ENCODE measurements at regions not wholly inside any gene's neighbourhood (a gene's known extent, or its start where the extent isn't known, plus 50 kb on each side); places are given as distances from the start of the nearest gene placed in this dataset.

GRCh38 chr21:41675574-41675973, 91.3 kb downstream of the RIPK4 start:
- H3K36me3 Mint-ChIP-seq: no peaks in the 10 kb centered on the region
- H3K4me3 Mint-ChIP-seq: no peak overlapping the region
- peaks cover 42% of the 10 kb centered on the region for H3K27me3 Mint-ChIP-seq
- H3K9me3 Mint-ChIP-seq: no peaks in the 10 kb centered on the region
- no peak overlapping the region for H3K27ac Mint-ChIP-seq
- ATAC-seq: no peak
- H3K4me1 Mint-ChIP-seq: no peaks in the 10 kb centered on the region

GRCh38 chr21:41674402-41674801, 92.5 kb downstream of the RIPK4 start:
- peaks cover 43% of the 10 kb centered on the region for H3K27me3 Mint-ChIP-seq
- H3K4me1 Mint-ChIP-seq: no peaks in the 10 kb centered on the region
- H3K27ac Mint-ChIP-seq: no peak overlapping the region
- H3K36me3 Mint-ChIP-seq: no peaks in the 10 kb centered on the region
- no peaks in the 10 kb centered on the region for H3K9me3 Mint-ChIP-seq
- ATAC-seq: no peak
- H3K4me3 Mint-ChIP-seq: no peak overlapping the region

- no peak overlapping the region for H3K4me3 Mint-ChIP-seq
- H3K4me1 Mint-ChIP-seq: no peaks in the 10 kb centered on the region
- H3K27me3 Mint-ChIP-seq: peaks cover 40% of the 10 kb centered on the region
- no peaks in the 10 kb centered on the region for H3K36me3 Mint-ChIP-seq
- H3K27ac Mint-ChIP-seq: no peak overlapping the region
- ATAC-seq: no peak
- H3K9me3 Mint-ChIP-seq: no peaks in the 10 kb centered on the region
Measured at GRCh38 chr21:41673596-41674335, 93.1 kb downstream of the RIPK4 start.

GRCh38 chr21:41673071-41673470, 93.8 kb downstream of the RIPK4 start:
- ATAC-seq: no peak
- H3K4me1 Mint-ChIP-seq: no peaks in the 10 kb centered on the region

GRCh38 chr21:41672543-41672915, 94.3 kb downstream of the RIPK4 start:
- H3K4me3 Mint-ChIP-seq: no peak overlapping the region
- no peaks in the 10 kb centered on the region for H3K9me3 Mint-ChIP-seq
- no peak overlapping the region for H3K27ac Mint-ChIP-seq
- no peaks in the 10 kb centered on the region for H3K36me3 Mint-ChIP-seq
- ATAC-seq: no peak
- no peaks in the 10 kb centered on the region for H3K4me1 Mint-ChIP-seq
- H3K27me3 Mint-ChIP-seq: peaks cover 34% of the 10 kb centered on the region

More at GRCh38 chr21:41673071-41673470, 93.8 kb downstream of the RIPK4 start:
- H3K27me3 Mint-ChIP-seq: peaks cover 38% of the 10 kb centered on the region
- H3K27ac Mint-ChIP-seq: no peak overlapping the region
- no peaks in the 10 kb centered on the region for H3K36me3 Mint-ChIP-seq
- no peaks in the 10 kb centered on the region for H3K9me3 Mint-ChIP-seq
- no peak overlapping the region for H3K4me3 Mint-ChIP-seq

GRCh38 chr21:41671859-41672542, 94.9 kb downstream of the RIPK4 start:
- Mint-ChIP-seq H3K4me3 (no peak overlapping the region), H3K4me1 (no peaks in the 10 kb centered on the region), H3K9me3 (no peaks in the 10 kb centered on the region), H3K27ac (no peak overlapping the region), H3K27me3 (peaks cover 29% of the 10 kb centered on the region), H3K36me3 (no peaks in the 10 kb centered on the region)
- no peak for ATAC-seq

GRCh38 chr21:41671212-41671762, 95.6 kb downstream of the RIPK4 start:
- H3K4me1 Mint-ChIP-seq: no peaks in the 10 kb centered on the region
- no peak overlapping the region for H3K4me3 Mint-ChIP-seq
- H3K9me3 Mint-ChIP-seq: no peaks in the 10 kb centered on the region
- H3K27me3 Mint-ChIP-seq: peaks cover 29% of the 10 kb centered on the region
- ATAC-seq: no peak
- no peaks in the 10 kb centered on the region for H3K36me3 Mint-ChIP-seq
- no peak overlapping the region for H3K27ac Mint-ChIP-seq

- no peaks in the 10 kb centered on the region for H3K4me1 Mint-ChIP-seq
- no peaks in the 10 kb centered on the region for H3K36me3 Mint-ChIP-seq
- H3K27me3 Mint-ChIP-seq: peaks cover 29% of the 10 kb centered on the region
- H3K9me3 Mint-ChIP-seq: no peaks in the 10 kb centered on the region
- no peak overlapping the region for H3K4me3 Mint-ChIP-seq
- H3K27ac Mint-ChIP-seq: no peak overlapping the region
- ATAC-seq: no peak
Measured at GRCh38 chr21:41670056-41670805, 96.6 kb downstream of the RIPK4 start.

- Mint-ChIP-seq H3K4me3 (no peak overlapping the region), H3K36me3 (no peaks in the 10 kb centered on the region)
Measured at GRCh38 chr21:41669533-41669830, 97.4 kb downstream of the RIPK4 start.

GRCh38 chr21:41668686-41669532, 97.9 kb downstream of the RIPK4 start:
- H3K9me3 Mint-ChIP-seq: no peaks in the 10 kb centered on the region
- H3K4me1 Mint-ChIP-seq: no peaks in the 10 kb centered on the region
- no peaks in the 10 kb centered on the region for H3K36me3 Mint-ChIP-seq
- ATAC-seq: no peak
- H3K27ac Mint-ChIP-seq: no peak overlapping the region
- H3K27me3 Mint-ChIP-seq: peaks cover 38% of the 10 kb centered on the region
- H3K4me3 Mint-ChIP-seq: no peak overlapping the region

More at GRCh38 chr21:41669533-41669830, 97.4 kb downstream of the RIPK4 start:
- Mint-ChIP-seq H3K9me3 (no peaks in the 10 kb centered on the region), H3K4me1 (no peaks in the 10 kb centered on the region), H3K27me3 (peaks cover 32% of the 10 kb centered on the region), H3K27ac (no peak overlapping the region)
- ATAC-seq: no peak

- no peak for ATAC-seq
- H3K27ac Mint-ChIP-seq: no peak overlapping the region
- H3K36me3 Mint-ChIP-seq: no peaks in the 10 kb centered on the region
- H3K9me3 Mint-ChIP-seq: no peaks in the 10 kb centered on the region
- no peak overlapping the region for H3K4me3 Mint-ChIP-seq
- peaks cover 45% of the 10 kb centered on the region for H3K27me3 Mint-ChIP-seq
- no peaks in the 10 kb centered on the region for H3K4me1 Mint-ChIP-seq
Measured at GRCh38 chr21:41668051-41668541, 98.8 kb downstream of the RIPK4 start.

GRCh38 chr21:41667136-41667535, 99.7 kb downstream of the RIPK4 start:
- no peak for ATAC-seq
- Mint-ChIP-seq H3K4me3 (no peak overlapping the region), H3K27me3 (peaks cover 45% of the 10 kb centered on the region), H3K27ac (no peak overlapping the region), H3K36me3 (no peaks in the 10 kb centered on the region), H3K9me3 (no peaks in the 10 kb centered on the region), H3K4me1 (no peaks in the 10 kb centered on the region)

GRCh38 chr21:41666641-41667081, 100.2 kb downstream of the RIPK4 start:
- Mint-ChIP-seq H3K27ac (no peak overlapping the region), H3K4me1 (no peaks in the 10 kb centered on the region), H3K36me3 (no peaks in the 10 kb centered on the region), H3K4me3 (no peak overlapping the region), H3K27me3 (peaks cover 42% of the 10 kb centered on the region), H3K9me3 (no peaks in the 10 kb centered on the region)
- no peak for ATAC-seq

- peaks cover 35% of the 10 kb centered on the region for H3K27me3 Mint-ChIP-seq
- H3K27ac Mint-ChIP-seq: no peak overlapping the region
- no peak overlapping the region for H3K4me3 Mint-ChIP-seq
- ATAC-seq: no peak
- no peaks in the 10 kb centered on the region for H3K9me3 Mint-ChIP-seq
- H3K4me1 Mint-ChIP-seq: no peaks in the 10 kb centered on the region
- no peaks in the 10 kb centered on the region for H3K36me3 Mint-ChIP-seq
Measured at GRCh38 chr21:41665766-41666595, 100.9 kb downstream of the RIPK4 start.

All from stimulated activated memory B cell treated with anti-CD40 and anti-IgM and Interleukin-4, amounts not matched to agents 10 μg/mL and 1 μg/mL and 100 μg/mL, for 72 hours (primary cell).